Endothelial cell of umbilical vein (primary cell): ENCODE measurements at regions not wholly inside any gene's neighbourhood (a gene's known extent, or its start where the extent isn't known, plus 50 kb on each side); places are given as distances from the start of the nearest gene placed in this dataset.

ENCODE experiments used
- BruUV-seq: library from RNA; stranded (reverse); fragments of 400-500 nt; replicated peaks from 2 replicates; lab custom pipeline; 2021; lab: Mats Ljungman, UMichigan
- CTCF ChIA-PET: fragments of 300-600, 350-600 bp; sonication (Branson Sonifier 250); formaldehyde crosslinking; loops from one replicate; lab custom pipeline; 2021; ENCODE audit warnings: antibody characterized with exemption, inconsistent platforms; lab: Charles Lee
- POLR2A ChIA-PET: fragments of 300-600, 350-600 bp; sonication (Branson Sonifier 250); formaldehyde crosslinking; loops from one replicate; lab custom pipeline; 2021; ENCODE audit warnings: antibody characterized with exemption, inconsistent platforms; lab: Charles Lee
- DNase-seq: peaks from one replicate; pipeline ENCODE4 v3.0.0-alpha.2; 2011; ENCODE audit warnings: low read depth, low spot score
- FAIRE-seq: peaks from 2 replicates; lab custom pipeline; 2011; peaks lifted over from hg19 to GRCh38; lab: Jason Lieb, UNC
- H2AFZ ChIP-seq: 2 replicates; pipeline ENCODE4 v1.6.0; 2012; ENCODE audit warnings: low read depth, low read length, control low read depth, inconsistent platforms
- H3K27ac ChIP-seq: 2 replicates; pipeline ENCODE4 v1.5.1; 2011; ENCODE audit warnings: low read depth, mild to moderate bottlenecking, control low read depth, low read length, moderate library complexity; ENCODE audit not compliant: insufficient read depth
- H3K27me3 ChIP-seq, 2 experiments: 2 replicates each; pipeline versions ENCODE4 v1.6.0 to v1.6.1; 2011; ENCODE audit warnings: low read length in 2 of 2, mixed read lengths in 1 of 2; ENCODE audit not compliant: control insufficient read depth in 2 of 2, insufficient read depth in 2 of 2
- H3K36me3 ChIP-seq, 2 experiments: 2 replicates in 1 of 2; 3 replicates in 1 of 2; pipeline ENCODE4 v1.5.1; 2011; ENCODE audit warnings: low read length in 2 of 2, mild to moderate bottlenecking in 1 of 2, moderate library complexity in 1 of 2; ENCODE audit not compliant: control insufficient read depth in 2 of 2, insufficient read depth in 2 of 2; ENCODE audit errors: extremely low read depth in 1 of 2
- H3K4me1 ChIP-seq: 3 replicates; pipeline ENCODE4 v1.5.1; 2011; ENCODE audit warnings: mild to moderate bottlenecking, low read length; ENCODE audit not compliant: control insufficient read depth, insufficient read depth; ENCODE audit errors: extremely low read depth
- H3K4me2 ChIP-seq: 2 replicates; pipeline ENCODE4 v1.6.1; 2011; ENCODE audit warnings: low read length, control low read depth, mixed read lengths; ENCODE audit not compliant: insufficient read depth
- H3K4me3 ChIP-seq, 3 experiments: fragments of 200-600 bp in 1 of 3; sonication (generic), shearing (Covaris generic) in 1 of 3; replicated peaks in 1 of 3; 2 replicates each; pipeline ENCODE4 v1.5.1; 2011 to 2016; ENCODE audit warnings: control low read depth in 3 of 3, low read length in 3 of 3, mild to moderate bottlenecking in 2 of 3, inconsistent platforms in 1 of 3, low read depth in 1 of 3, moderate library complexity in 1 of 3; ENCODE audit not compliant: insufficient read depth in 1 of 3
- H3K79me2 ChIP-seq: 2 replicates; pipeline ENCODE4 v1.6.0; 2012; ENCODE audit warnings: low read length, inconsistent platforms; ENCODE audit not compliant: control insufficient read depth, insufficient read depth
- H3K9ac ChIP-seq: replicated peaks from 2 replicates; pipeline ENCODE3; 2011; ENCODE audit warnings: low read length, control low read depth; ENCODE audit not compliant: insufficient read depth; ENCODE audit errors: extremely low read depth
- H3K9me1 ChIP-seq: replicated peaks from 3 replicates; pipeline ENCODE4 v1.6.0; 2011; ENCODE audit warnings: mild to moderate bottlenecking, low read length; ENCODE audit not compliant: control insufficient read depth, insufficient read depth; ENCODE audit errors: extremely low read depth
- H3K9me3 ChIP-seq: replicated peaks from 2 replicates; pipeline ENCODE4 v1.5.1; 2012; ENCODE audit warnings: low read length, inconsistent platforms; ENCODE audit not compliant: control insufficient read depth, insufficient read depth
- H4K20me1 ChIP-seq: replicated peaks from 2 replicates; pipeline ENCODE3; 2011; ENCODE audit warnings: mild to moderate bottlenecking, low read length; ENCODE audit not compliant: control insufficient read depth, insufficient read depth; ENCODE audit errors: extremely low read depth
- EZH2 ChIP-seq: IDR thresholded peaks from 2 replicates; pipeline ENCODE4 v1.6.1; 2012; ENCODE audit warnings: borderline replicate concordance, low read depth, mild to moderate bottlenecking, moderate library complexity, low read length, inconsistent platforms; ENCODE audit not compliant: severe bottlenecking
- FOS ChIP-seq: IDR thresholded peaks from 2 replicates; pipeline ENCODE4 v1.6.1; 2011; ENCODE audit warnings: mild to moderate bottlenecking, low read length, moderate library complexity, borderline replicate concordance; ENCODE audit not compliant: insufficient read depth
- GATA2 ChIP-seq: IDR thresholded peaks from 2 replicates; pipeline ENCODE4 v1.7.0; 2011; ENCODE audit warnings: low read depth, mild to moderate bottlenecking, moderate library complexity, mixed read lengths, low read length; ENCODE audit not compliant: insufficient read length, insufficient read depth
- JUN ChIP-seq: IDR thresholded peaks from 2 replicates; pipeline ENCODE4 v1.6.1; 2011; ENCODE audit warnings: borderline replicate concordance, low read depth; ENCODE audit not compliant: insufficient read length, insufficient read depth
- MYC ChIP-seq: IDR thresholded peaks from one replicate; pipeline ENCODE4 v1.6.1; 2011; ENCODE audit warnings: mild to moderate bottlenecking, low read depth, low read length
- POLR2A ChIP-seq: IDR thresholded peaks from 2 replicates; pipeline ENCODE4 v1.6.1; 2012; ENCODE audit warnings: low read depth, mild to moderate bottlenecking, control low read depth, low read length
- POLR2AphosphoS5 ChIP-seq: IDR thresholded peaks from 2 replicates; pipeline ENCODE4 v1.6.1; 2012; ENCODE audit warnings: low read depth, mild to moderate bottlenecking, control low read depth, low read length, moderate library complexity; ENCODE audit not compliant: insufficient read depth
- dilution Hi-C: fragments of 300-500 bp; cut with MboI; formaldehyde crosslinking; loops from one replicate; pipeline ENCODE4 v1.15.0; 2019; ENCODE audit warnings: low sequenced_read_pairs; ENCODE audit not compliant: extremely low pct_ligation_motif_present
- intact Hi-C: fragments of 100-400 bp; cut with micrococcal nuclease; formaldehyde crosslinking; loops from one replicate; pipeline ENCODE4 v1.10.0; 2022
- TF ChIP-seq, protein P1 (sequence below): IDR thresholded peaks from 2 replicates; pipeline ENCODE4 v1.6.1; 2011; ENCODE audit not compliant: insufficient read depth, insufficient read length
- TF ChIP-seq, protein P2 (sequence below), 2 donors: IDR thresholded peaks; 1 replicate in 1 of 2; 2 replicates in 1 of 2; pipeline ENCODE4 v1.5.1; 2011; ENCODE audit warnings: low read length in 2 of 2, mild to moderate bottlenecking in 2 of 2, moderate library complexity in 2 of 2, control low read depth in 1 of 2, inconsistent platforms in 1 of 2, low read depth in 1 of 2; ENCODE audit not compliant: insufficient read depth in 1 of 2; ENCODE audit errors: extremely low read depth in 1 of 2

DNA sequence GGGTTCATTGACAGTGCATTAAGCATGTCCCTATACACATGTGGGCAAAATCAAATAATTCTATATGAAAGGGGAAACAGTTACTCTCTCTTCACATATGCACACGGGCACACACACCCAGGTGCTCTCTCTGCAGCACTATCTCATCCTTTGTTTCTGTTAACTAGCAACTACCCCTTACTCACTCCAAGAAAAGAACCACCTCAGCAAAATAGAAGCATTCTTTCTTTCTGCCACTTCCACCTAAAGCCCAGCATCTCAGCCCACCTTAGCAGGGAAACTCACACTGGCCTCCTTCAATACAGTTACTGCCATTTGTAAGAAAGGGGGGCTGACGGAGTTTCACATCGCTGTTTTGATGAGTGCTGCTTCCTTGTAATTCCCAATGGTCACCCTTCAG is 216.3 kb upstream of the ID2 start:
- Histone ChIP-seq H4K20me1 (no peaks in the 10 kb centered on the region), H3K27ac (no peak overlapping the region), H3K4me2 (no peak overlapping the region), H3K9me3 (peaks cover 4% of the 10 kb centered on the region), H3K9ac (no peak overlapping the region), H3K27me3 (no peaks in the 10 kb centered on the region), H3K9me1 (no peaks in the 10 kb centered on the region), H2AFZ (no peak overlapping the region), H3K79me2 (no peaks in the 10 kb centered on the region), H3K36me3 (no peaks in the 10 kb centered on the region), H3K4me1 (no peaks in the 10 kb centered on the region), H3K4me3 (no peak overlapping the region)
- ChIA-PET POLR2A (no interaction called here), CTCF (no interaction called here)
- DNase-seq: no peak
- intact Hi-C loops: no loop called here
- FAIRE-seq: no peak
- no TSS peak for BruUV-seq
- TF ChIP-seq EZH2 (no peak), POLR2A (no peak), FOS (no peak), POLR2AphosphoS5 (no peak), JUN (no peak), MYC (no peak), GATA2 (no peak)
- TF ChIP-seq, protein P1, sequence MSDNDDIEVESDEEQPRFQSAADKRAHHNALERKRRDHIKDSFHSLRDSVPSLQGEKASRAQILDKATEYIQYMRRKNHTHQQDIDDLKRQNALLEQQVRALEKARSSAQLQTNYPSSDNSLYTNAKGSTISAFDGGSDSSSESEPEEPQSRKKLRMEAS: no peak
- TF ChIP-seq, protein P2, sequence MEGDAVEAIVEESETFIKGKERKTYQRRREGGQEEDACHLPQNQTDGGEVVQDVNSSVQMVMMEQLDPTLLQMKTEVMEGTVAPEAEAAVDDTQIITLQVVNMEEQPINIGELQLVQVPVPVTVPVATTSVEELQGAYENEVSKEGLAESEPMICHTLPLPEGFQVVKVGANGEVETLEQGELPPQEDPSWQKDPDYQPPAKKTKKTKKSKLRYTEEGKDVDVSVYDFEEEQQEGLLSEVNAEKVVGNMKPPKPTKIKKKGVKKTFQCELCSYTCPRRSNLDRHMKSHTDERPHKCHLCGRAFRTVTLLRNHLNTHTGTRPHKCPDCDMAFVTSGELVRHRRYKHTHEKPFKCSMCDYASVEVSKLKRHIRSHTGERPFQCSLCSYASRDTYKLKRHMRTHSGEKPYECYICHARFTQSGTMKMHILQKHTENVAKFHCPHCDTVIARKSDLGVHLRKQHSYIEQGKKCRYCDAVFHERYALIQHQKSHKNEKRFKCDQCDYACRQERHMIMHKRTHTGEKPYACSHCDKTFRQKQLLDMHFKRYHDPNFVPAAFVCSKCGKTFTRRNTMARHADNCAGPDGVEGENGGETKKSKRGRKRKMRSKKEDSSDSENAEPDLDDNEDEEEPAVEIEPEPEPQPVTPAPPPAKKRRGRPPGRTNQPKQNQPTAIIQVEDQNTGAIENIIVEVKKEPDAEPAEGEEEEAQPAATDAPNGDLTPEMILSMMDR (IDR thresholded peaks at IDR 0.05; ENCODE audit: extremely low read depth in 1 of 2, insufficient read depth in 1 of 2, low read depth in 1 of 2, low read length in 2 of 2): no peak
- dilution Hi-C loops: no loop called here
